KMS-11 (cell line): ENCODE measurements at regions not wholly inside any gene's neighbourhood (a gene's known extent, or its start where the extent isn't known, plus 50 kb on each side); places are given as distances from the start of the nearest gene placed in this dataset.
"Not testable (repeated sequence)": the region's sequence is repeated elsewhere in the genome, so short reads cannot be mapped to it uniquely, and the experiment has no call there.

ENCODE experiments used
- H2AFZ ChIP-seq: fragments of 200-600 bp; sonication (generic); 2 replicates; pipeline ENCODE4 v1.6.1; 2016; ENCODE audit warnings: antibody characterized with exemption, mixed run types, low read depth
- H3K27ac ChIP-seq: fragments of 200-600 bp; sonication (generic); 2 replicates; pipeline ENCODE4 v1.6.1; 2016; ENCODE audit warnings: mild to moderate bottlenecking, mixed run types
- H3K27me3 ChIP-seq: fragments of 200-600 bp; sonication (generic); 2 replicates; pipeline ENCODE4 v1.6.1; 2017; ENCODE audit warnings: mild to moderate bottlenecking, low read depth, mixed run types, moderate library complexity; ENCODE audit not compliant: insufficient read depth
- H3K36me3 ChIP-seq: fragments of 200-600 bp; sonication (generic); 2 replicates; pipeline ENCODE4 v1.6.1; 2017; ENCODE audit warnings: mild to moderate bottlenecking, mixed run types; ENCODE audit not compliant: insufficient read depth
- H3K4me1 ChIP-seq: fragments of 200-600 bp; sonication (generic); 2 replicates; pipeline ENCODE4 v1.6.1; 2016; ENCODE audit warnings: mild to moderate bottlenecking, low read depth, mixed run types; ENCODE audit not compliant: poor library complexity, severe bottlenecking
- H3K4me2 ChIP-seq: fragments of 200-600 bp; sonication (generic); 2 replicates; pipeline ENCODE4 v1.7.0; 2016; ENCODE audit warnings: mild to moderate bottlenecking, mixed run types
- H3K4me3 ChIP-seq: fragments of 200-600 bp; sonication (generic); IDR thresholded peaks from 2 replicates; pipeline ENCODE4 v1.6.1; 2017; ENCODE audit warnings: low read depth, low read length, mixed read lengths; ENCODE audit not compliant: insufficient read depth
- H3K79me2 ChIP-seq: fragments of 200-600 bp; sonication (generic); 2 replicates; pipeline ENCODE4 v1.6.1; 2016; ENCODE audit warnings: low read depth, mixed run types; ENCODE audit not compliant: insufficient read depth
- H3K9ac ChIP-seq: fragments of 200-600 bp; sonication (generic); 2 replicates; pipeline ENCODE4 v1.6.1; 2016; ENCODE audit warnings: mild to moderate bottlenecking, mixed run types
- H4K20me1 ChIP-seq: fragments of 200-600 bp; sonication (generic); 2 replicates; pipeline ENCODE4 v1.6.1; 2016; ENCODE audit warnings: mild to moderate bottlenecking, mixed run types; ENCODE audit not compliant: insufficient read depth
- TF ChIP-seq, protein P1 (sequence below): fragments of 200-600 bp; sonication (generic); conservative IDR thresholded peaks from 2 replicates; pipeline ENCODE4 v1.6.1; 2017; ENCODE audit warnings: low read depth, mild to moderate bottlenecking, antibody characterized with exemption, low read length, moderate library complexity, mixed read lengths

DNA sequence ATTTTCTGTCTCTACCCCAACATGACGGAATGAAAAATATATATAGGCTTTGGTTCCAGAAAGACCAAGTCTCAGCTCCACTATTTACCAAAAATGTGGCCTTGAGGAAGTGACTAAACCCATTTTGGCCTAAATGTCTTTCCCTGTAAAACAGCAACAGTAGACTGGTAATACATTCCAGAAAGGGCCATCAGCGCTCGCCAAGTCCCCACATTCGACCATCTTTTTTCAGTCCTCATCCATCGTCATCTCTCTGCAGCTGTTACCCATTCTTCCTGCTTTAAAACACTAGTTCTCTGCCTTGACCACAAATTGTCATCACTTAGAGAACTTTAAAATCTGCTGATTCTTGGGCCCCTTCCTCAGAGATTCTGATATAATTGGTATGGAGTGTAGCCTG, 183.8 kb upstream of the CTAGE1 start:
- H3K79me2 ChIP-seq: no peaks in the 10 kb centered on the region
- no peaks in the 10 kb centered on the region for H3K27me3 ChIP-seq
- H3K4me3 ChIP-seq: no peak overlapping the region
- no peak overlapping the region for H3K4me2 ChIP-seq
- no peak overlapping the region for H3K27ac ChIP-seq
- TF ChIP-seq, protein P1, sequence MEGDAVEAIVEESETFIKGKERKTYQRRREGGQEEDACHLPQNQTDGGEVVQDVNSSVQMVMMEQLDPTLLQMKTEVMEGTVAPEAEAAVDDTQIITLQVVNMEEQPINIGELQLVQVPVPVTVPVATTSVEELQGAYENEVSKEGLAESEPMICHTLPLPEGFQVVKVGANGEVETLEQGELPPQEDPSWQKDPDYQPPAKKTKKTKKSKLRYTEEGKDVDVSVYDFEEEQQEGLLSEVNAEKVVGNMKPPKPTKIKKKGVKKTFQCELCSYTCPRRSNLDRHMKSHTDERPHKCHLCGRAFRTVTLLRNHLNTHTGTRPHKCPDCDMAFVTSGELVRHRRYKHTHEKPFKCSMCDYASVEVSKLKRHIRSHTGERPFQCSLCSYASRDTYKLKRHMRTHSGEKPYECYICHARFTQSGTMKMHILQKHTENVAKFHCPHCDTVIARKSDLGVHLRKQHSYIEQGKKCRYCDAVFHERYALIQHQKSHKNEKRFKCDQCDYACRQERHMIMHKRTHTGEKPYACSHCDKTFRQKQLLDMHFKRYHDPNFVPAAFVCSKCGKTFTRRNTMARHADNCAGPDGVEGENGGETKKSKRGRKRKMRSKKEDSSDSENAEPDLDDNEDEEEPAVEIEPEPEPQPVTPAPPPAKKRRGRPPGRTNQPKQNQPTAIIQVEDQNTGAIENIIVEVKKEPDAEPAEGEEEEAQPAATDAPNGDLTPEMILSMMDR: no peak
- H3K36me3 ChIP-seq: no peaks in the 10 kb centered on the region
- no peaks in the 10 kb centered on the region for H4K20me1 ChIP-seq
- no peaks in the 10 kb centered on the region for H3K4me1 ChIP-seq
- H2AFZ ChIP-seq: no peak overlapping the region
- H3K9ac ChIP-seq: no peak overlapping the region

GRCh38 chr18:22602456-22602855, 184.7 kb upstream of the CTAGE1 start:
- not testable (repeated sequence) for H3K36me3 ChIP-seq, H3K4me1 ChIP-seq, H3K9ac ChIP-seq, H3K27ac ChIP-seq, H2AFZ ChIP-seq, H4K20me1 ChIP-seq, H3K4me3 ChIP-seq, H3K4me2 ChIP-seq, H3K79me2 ChIP-seq, H3K27me3 ChIP-seq

- H3K79me2 ChIP-seq: no peaks in the 10 kb centered on the region
- H3K4me3 ChIP-seq: no peak overlapping the region
- no peak overlapping the region for H3K4me2 ChIP-seq
- no peak overlapping the region for H3K27ac ChIP-seq
- H4K20me1 ChIP-seq: no peaks in the 10 kb centered on the region
- H3K27me3 ChIP-seq: no peaks in the 10 kb centered on the region
- H2AFZ ChIP-seq: no peak overlapping the region
- TF ChIP-seq, protein P1: no peak
- H3K9ac ChIP-seq: no peak overlapping the region
- H3K4me1 ChIP-seq: no peaks in the 10 kb centered on the region
- no peaks in the 10 kb centered on the region for H3K36me3 ChIP-seq
Observed at GRCh38 chr18:22603902-22604301, 186.2 kb upstream of the CTAGE1 start.

DNA sequence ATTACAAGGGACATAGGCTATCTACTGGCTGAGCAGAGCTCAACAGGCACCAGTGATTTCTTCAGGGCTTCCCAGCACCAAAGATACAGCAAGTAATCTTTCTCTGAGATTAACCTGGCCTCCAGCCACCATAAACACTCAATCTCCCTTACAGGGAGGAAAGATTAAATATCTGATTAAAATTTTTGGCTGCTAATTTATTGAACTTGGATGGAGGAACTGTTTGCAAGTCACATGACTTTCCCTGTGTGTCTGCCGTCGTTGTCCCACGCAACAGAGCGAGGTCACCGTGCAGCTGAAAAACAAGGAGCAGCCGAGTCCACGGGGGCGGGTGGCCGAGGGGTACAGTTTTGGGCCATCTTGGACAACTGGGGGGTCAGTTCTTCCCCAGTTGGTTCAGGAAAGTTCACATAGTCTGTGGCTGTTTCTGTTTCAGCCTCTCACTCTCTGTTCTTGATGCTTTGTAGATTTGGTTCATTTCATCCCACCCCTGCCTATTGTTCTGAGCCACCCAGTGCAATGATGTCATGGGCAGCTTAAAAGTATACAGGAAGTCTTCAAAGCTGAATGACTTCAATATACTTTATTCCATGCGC, 186.8 kb upstream of the CTAGE1 start:
- no peaks in the 10 kb centered on the region for H3K36me3 ChIP-seq
- TF ChIP-seq, protein P1: no peak
- no peak overlapping the region for H3K4me2 ChIP-seq
- H3K9ac ChIP-seq: no peak overlapping the region
- no peak overlapping the region for H2AFZ ChIP-seq
- H3K79me2 ChIP-seq: no peaks in the 10 kb centered on the region
- H3K27ac ChIP-seq: no peak overlapping the region
- H4K20me1 ChIP-seq: no peaks in the 10 kb centered on the region
- no peaks in the 10 kb centered on the region for H3K4me1 ChIP-seq
- no peaks in the 10 kb centered on the region for H3K27me3 ChIP-seq
- no peak overlapping the region for H3K4me3 ChIP-seq

DNA sequence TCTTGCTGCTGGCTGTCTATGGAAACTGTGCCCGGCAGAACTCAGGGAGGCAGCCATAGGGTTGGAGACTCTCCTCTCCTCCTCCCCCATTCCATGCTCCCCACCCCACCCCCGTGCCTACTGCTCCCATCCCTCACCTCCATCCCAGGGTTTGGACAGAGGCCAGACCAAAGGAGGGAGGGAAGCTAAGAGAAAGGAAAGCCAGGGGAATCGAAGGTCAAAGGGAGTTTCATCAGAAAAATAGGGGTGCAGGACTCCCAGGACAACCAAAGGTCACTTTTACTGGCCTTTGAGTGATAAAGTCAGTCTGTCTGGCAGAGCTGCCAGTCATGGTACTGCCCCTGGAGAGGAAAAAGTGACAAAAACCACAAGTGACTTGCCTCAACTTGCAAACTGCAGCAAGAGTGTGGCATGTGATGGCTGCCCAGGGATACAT, 187.3 kb upstream of the CTAGE1 start:
- H3K9ac ChIP-seq: no peak overlapping the region
- TF ChIP-seq, protein P1: no peak
- H3K79me2 ChIP-seq: no peaks in the 10 kb centered on the region
- H2AFZ ChIP-seq: no peak overlapping the region
- no peak overlapping the region for H3K27ac ChIP-seq
- H3K4me2 ChIP-seq: no peak overlapping the region
- H3K4me1 ChIP-seq: no peaks in the 10 kb centered on the region
- no peak overlapping the region for H3K4me3 ChIP-seq
- no peaks in the 10 kb centered on the region for H4K20me1 ChIP-seq
- H3K27me3 ChIP-seq: no peaks in the 10 kb centered on the region
- no peaks in the 10 kb centered on the region for H3K36me3 ChIP-seq
